ENCODE measurements at regions not wholly inside any gene's neighbourhood (a gene's known extent, or its start where the extent isn't known, plus 50 kb on each side); places are given as distances from the start of the nearest gene placed in this dataset.
"Not testable (repeated sequence)": the region's sequence is repeated elsewhere in the genome, so short reads cannot be mapped to it uniquely, and the experiment has no call there.

GRCh38 chr6:115540077-115540869, 520.4 kb downstream of the FRK start:
- DNase-seq = no peak

- DNase-seq = no peak
These were observed 521.2 kb downstream of the FRK start for GRCh38 chr6:115539531-115539930.

DNA sequence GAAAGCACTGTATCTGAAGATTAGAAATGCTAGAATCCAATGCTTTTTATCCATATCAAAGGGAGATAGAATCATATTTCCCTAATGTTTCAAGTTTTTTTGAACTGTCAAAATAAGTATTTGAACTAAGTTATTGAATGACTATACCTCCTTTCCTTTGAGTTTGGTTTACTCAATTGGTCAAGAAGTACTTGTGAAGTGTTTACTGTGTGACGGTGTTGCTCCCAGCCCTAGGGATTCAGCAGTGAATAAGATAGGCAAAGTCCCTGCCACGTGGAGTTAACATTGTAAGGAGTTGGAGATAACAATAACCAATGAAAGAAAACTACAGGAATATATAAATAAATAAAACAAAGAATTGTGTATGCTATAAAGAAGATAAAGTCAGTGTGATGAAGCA, 535.9 kb downstream of the FRK start:
- DNase-seq = no peak

- not testable (repeated sequence) for DNase-seq
These were observed 538.9 kb downstream of the FRK start for GRCh38 chr6:115521747-115522146.

DNA sequence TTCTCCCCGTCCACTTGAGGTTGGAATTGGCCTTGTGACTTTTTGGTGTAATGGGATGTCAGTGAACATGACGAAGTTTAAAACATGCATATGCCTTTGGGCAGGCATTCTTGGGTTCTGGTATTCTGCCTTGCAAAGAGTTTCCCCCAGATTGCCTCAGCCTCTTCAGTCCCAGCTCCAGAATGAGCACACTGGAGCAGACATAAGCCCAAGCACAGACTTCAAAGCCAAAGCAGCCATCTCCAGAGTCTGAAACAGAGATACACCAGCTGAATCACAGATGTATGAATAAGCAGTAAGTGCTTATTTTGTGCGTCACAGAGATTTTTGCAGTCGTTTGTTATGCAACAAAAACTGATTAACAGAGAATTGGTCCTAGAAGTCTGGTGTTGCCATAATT, 546.0 kb downstream of the FRK start:
- no peak for DNase-seq

DNA sequence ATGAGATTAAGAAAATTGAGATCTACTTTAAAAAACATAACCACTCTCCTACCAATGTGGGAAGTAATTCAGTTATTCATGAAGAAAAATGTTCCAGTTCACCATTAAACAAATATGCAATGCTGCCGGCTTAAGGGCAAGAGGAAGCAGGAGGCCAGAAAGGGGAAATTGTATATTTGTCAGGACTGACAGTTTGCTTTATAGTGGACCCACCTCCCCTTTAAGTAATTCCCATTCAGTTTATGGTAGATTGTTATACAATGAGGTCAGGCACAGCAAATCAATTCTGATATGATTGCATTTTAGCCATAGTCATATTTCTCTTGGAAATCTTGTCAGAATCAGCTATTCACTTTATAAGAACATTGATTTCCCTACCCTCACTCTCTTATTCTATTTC, 547.8 kb downstream of the FRK start:
- DNase-seq = no peak

DNA sequence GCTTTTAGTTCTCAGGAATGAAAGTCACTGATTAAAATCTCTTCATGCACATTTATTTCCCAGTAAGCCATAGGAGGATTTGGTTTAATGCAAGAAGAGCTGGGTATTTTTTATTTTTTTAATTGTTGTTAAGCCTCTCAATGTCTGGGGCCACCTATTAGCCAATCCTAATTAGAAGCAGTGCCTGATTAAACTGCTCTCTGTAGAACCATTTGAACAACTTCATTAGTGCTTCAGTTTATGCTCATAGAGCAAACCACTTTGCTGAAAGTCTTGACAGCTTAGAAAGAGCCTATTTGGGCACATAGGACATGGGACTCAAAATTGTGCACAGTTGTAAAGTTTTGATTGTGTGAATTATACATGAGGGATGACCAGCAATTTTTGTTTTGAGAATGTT, 548.9 kb downstream of the FRK start:
- DNase-seq = no peak

DNA sequence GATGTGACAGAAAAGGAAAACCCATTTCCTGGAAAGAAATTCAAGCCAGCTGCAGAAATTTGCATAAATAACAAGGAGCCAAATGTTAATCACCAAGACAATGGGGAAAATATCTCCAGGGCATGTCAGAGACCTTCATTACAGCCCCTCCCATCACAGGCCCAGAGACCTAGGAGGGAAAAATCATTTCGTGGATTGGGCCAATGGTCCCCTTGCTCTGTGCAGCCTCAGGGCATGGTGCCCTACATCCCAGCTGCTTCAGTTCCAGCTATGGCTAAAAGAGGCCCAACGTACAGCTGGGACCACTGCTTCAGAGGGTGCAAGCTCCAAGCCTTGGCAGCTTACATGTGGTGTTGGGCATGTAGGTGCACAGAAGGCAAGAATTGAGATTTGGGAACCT, 558.3 kb downstream of the FRK start:
- not testable (repeated sequence) for DNase-seq

- DNase-seq = no peak
These were observed 565.5 kb downstream of the FRK start for GRCh38 chr6:115495184-115495583.

DNA sequence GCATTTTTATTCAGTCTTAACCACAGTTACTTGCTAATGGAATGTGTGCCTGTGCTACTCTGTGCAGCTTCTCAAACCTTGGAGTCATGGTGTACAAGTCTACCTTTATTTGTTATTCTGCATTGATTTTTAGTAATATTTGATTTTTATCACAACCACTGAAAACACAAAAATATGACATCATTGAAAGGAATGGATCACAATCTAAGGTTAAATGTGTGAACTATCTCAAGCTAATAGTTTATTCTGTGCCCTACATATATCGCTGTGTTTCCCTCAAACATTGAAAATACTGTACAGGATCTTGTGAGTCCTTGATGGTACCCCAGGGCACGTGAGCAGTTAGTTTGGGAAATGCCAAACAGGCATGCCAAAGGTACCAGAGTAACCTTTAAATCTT, 573.4 kb downstream of the FRK start:
- no peak for DNase-seq

- DNase-seq = no peak
These were observed 575.3 kb downstream of the FRK start for GRCh38 chr6:115485400-115485799.

DNA sequence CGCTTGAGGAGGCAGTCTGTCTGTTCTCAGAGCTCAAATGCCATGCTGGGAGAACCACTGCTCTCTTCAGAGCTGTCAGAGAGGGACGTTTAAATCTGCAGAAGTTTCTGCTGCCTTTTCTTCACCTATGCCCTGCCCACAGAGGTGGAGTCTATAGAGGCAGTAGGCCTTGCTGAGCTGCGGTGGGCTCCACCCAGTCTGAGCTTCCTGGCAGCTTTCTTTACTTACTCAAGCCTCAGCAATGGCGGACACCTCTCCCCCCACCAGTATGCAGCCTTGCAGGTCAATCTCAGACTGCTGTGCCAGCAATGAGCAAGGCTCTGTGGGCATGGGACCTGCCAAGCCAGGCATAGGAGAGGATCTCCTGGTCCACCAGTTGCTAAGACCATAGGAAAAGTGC, 580.1 kb downstream of the FRK start:
- DNase-seq = not testable (repeated sequence)

DNA sequence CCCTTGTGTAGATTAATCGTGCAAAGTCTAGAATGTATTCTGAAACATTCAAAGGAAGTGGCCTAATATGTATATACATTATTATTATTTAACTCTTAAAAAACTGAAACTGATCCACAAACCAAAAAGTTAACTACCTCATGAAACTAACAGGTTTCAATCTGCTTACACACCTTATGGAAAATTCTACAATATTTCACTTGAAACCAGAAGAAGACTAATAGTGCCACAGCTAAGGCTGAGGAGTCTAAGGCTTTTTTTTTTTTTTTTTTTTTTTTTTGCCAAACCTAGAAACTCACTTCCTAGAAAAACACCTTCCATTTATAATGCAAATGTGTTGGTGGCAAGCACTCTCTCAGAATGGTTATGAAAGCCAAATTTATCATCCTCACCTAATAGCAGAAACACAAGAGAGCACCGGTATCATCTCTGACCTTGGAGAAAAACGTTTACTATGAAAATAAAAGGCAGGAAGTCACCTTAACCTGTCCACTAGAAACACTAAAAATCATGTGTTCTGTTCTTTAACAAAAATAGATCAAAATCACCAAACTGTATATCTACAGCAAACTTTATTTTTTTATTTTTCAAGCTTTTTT, 586.1 kb downstream of the FRK start:
- no peak for DNase-seq

DNA sequence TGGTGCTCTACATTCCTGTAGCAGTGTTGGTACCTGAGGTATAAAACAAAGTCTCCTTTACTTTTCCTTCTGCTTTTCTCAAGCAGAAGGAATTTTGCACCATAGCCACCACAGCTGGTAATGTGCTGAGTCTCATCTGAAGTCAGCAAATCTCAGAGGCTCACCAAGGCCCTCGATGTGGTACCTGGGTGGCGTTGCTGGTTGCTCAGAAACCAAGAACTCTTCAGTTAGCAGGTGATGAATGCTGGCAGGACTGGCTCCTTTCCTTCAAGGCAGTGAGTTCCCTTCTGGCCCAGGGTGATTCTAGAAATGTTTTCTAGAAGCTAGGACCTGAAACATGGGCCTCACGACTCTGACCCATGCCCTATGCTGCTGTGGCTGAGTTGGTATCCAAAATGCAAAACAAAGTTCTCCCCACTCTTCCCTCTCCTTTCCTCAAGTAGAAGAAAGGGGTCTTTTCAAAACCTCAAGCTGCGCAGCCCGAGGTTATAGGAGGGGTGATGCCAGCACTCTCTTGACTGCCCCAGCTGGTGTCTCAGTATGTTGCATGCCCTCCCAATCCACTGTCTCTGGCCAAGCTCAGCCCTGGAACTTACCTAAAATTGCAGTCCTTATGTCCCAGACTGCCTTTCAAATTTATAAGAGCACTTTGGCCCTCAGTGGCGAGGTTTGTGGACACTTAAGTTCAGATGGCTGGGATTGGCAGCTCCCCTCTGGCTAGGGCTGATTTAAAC, 592.3 kb downstream of the FRK start:
- DNase-seq = no peak

DNA sequence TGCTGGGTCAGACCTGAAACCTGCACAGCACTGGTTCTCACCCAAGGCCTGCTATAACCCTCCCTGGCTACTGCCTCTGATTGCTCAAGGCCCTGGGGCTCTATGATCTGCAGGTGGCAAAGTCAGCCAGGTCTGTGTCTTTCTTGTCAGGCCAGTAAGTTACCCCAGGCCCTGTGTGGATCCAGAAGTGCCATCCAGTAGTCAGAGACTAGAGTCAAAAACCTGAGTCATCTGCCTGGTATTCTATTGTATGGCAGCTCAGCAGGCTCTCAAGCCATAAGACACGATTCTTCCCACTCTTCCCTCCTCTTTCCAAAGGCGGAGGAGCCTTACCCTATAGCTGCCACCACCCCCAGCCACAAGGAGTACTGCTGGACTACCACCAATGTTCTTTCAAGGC, 593.0 kb downstream of the FRK start:
- no peak for DNase-seq

DNA sequence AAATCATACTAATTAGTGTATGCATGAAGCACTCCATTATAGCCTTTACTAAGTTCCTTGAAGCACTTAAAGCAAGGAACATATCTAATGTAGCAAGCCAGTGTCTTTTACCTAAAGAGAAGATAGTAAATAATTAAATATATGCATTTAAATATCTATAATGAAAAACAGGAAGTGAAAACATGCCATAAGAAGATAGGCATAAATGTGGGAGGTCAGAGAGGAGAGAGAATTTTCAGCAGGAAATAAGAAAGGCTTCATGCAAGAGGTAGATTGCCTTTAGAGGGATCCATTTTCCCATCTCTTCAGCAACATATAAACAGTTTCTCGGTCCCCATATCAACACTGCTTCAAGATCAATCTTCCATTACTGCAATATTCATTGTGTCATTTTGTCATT, 599.8 kb downstream of the FRK start:
- DNase-seq = no peak

DNA sequence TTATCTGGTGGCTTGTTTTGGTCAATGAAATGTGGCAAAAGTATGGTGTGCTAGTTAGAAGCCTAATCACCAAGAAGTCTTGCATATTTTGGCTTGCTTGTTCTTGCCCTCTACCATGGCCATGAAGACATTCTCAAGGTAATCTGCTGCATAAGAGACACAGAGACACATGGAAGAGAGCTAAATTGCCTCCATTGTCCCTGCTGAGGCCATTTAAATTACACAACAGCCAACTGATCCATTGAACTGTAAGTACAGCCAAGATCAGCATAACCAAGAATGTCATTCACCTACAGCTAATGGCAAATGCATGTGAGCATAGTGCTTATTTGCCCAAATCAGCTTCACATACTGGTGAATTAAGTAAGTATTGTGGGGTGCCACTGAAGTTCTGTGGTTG, 603.8 kb downstream of the FRK start:
- DNase-seq = no peak

- no peak for DNase-seq
These were observed 616.7 kb downstream of the FRK start for GRCh38 chr6:115443825-115444478.

GRCh38 chr6:115442323-115442722, 618.4 kb downstream of the FRK start:
- DNase-seq = peak; percentile 20

GRCh38 chr6:115441651-115442050, 619.0 kb downstream of the FRK start:
- no peak for DNase-seq

- DNase-seq = peak; percentile 69
These were observed 645.3 kb downstream of the FRK start for GRCh38 chr6:115415378-115415777.

DNA sequence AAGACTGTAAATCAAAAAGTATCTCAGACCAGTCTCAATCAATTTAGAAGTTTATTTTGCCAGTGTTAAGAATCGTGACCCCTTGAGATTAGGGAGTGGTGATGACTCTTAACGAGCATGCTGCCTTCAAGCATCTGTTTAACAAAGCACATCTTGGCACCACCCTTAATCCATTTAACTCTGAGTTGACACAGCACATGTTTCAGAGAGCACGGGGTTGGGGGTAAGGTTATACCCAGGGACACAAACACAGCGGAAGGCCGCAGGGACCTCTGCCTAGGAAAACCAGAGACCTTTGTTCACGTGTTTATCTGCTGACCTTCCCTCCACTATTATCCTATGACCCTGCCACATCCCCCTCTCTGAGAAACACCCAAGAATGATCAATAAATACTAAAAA, 645.8 kb downstream of the FRK start:
- DNase-seq = peak; percentile 89

DNA sequence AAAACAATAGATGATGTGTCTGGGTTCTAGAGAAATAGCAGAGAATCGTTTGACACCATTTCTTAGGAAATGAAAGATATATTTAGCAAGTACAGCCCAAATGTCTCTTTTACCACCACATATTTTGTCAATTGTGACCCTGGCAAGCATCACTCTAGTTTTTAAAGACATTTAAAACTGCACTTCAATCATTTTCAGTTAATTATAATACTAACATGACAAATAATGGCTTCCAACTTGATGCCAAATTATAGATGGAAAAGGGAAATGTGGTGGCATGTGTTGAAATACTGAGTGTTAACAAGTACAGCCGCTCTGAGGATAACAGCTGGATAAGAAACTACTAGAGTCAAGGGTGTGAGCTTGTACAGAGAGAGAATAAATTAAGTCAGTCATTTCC, 648.9 kb downstream of the FRK start:
- DNase-seq = peak; percentile 13

GRCh38 chr6:115404446-115404845, 656.2 kb downstream of the FRK start:
- DNase-seq = no peak
